ENCODE measurements at regions not wholly inside any gene's neighbourhood (a gene's known extent, or its start where the extent isn't known, plus 50 kb on each side); places are given as distances from the start of the nearest gene placed in this dataset.

- TF ChIP-seq SMAD3 (CRISPR knock-in tag; IDR thresholded peaks at IDR 0.05; ENCODE audit: borderline replicate concordance), result no peak
- TF ChIP-seq CTCF (IDR thresholded peaks at IDR 0.05), result no peak
- no peak for TF ChIP-seq HMGXB4 (CRISPR knock-in tag; IDR thresholded peaks at IDR 0.05)
- no peak for TF ChIP-seq USF2 (CRISPR knock-in tag; IDR thresholded peaks at IDR 0.05)
- no peak for TF ChIP-seq ATF1 (CRISPR knock-in tag; IDR thresholded peaks at IDR 0.05)
- no peak for TF ChIP-seq MAX (CRISPR knock-in tag; IDR thresholded peaks at IDR 0.05)
- TF ChIP-seq FOXK1 (CRISPR knock-in tag; IDR thresholded peaks at IDR 0.05), result no peak
- TF ChIP-seq NFYB (CRISPR knock-in tag; conservative IDR thresholded peaks at IDR 0.05; ENCODE audit: low read depth), result no peak
- TF ChIP-seq MLX (CRISPR knock-in tag; IDR thresholded peaks at IDR 0.05), result no peak
These were observed 297.6 kb downstream of the GPAM start for GRCh38 chr10:111885919-111886318.

Measured in WTC11 (cell line).